SH-SY5Y (cell line): ENCODE measurements at regions not wholly inside any gene's neighbourhood (a gene's known extent, or its start where the extent isn't known, plus 50 kb on each side); places are given as distances from the start of the nearest gene placed in this dataset.

ENCODE experiments used
- GATA2 ChIP-seq: IDR thresholded peaks from 2 replicates; pipeline ENCODE4 v1.6.1; 2011; ENCODE audit warnings: mild to moderate bottlenecking, low read depth, low read length
- GATA3 ChIP-seq: IDR thresholded peaks from 2 replicates; pipeline ENCODE4 v1.6.1; 2011; ENCODE audit warnings: low read depth, mild to moderate bottlenecking, low read length, moderate library complexity

GRCh38 chr9:108668191-108668937 lies 187.4 kb downstream of the ACTL7B start:
- TF ChIP-seq GATA3, result no peak
- no peak for TF ChIP-seq GATA2
